Subcutaneous abdominal adipose tissue (tissue), 5 donors: ENCODE measurements at regions not wholly inside any gene's neighbourhood (a gene's known extent, or its start where the extent isn't known, plus 50 kb on each side); places are given as distances from the start of the nearest gene placed in this dataset.

Experiments
- H3K27ac ChIP-seq: one replicate; pipeline ENCODE4 v1.7.0; 2013; ENCODE audit warnings: low read depth, mild to moderate bottlenecking, inconsistent platforms, low read length, moderate library complexity
- H3K27me3 ChIP-seq, 5 donors: one replicate each; pipeline ENCODE4 v1.7.0; 2013; ENCODE audit warnings: low read length in 5 of 5, inconsistent platforms in 1 of 5; ENCODE audit not compliant: control insufficient read depth in 5 of 5, insufficient read depth in 4 of 5
- H3K36me3 ChIP-seq, 5 donors: one replicate each; pipeline ENCODE4 v1.7.0; 2013; ENCODE audit warnings: low read length in 5 of 5; ENCODE audit not compliant: control insufficient read depth in 5 of 5, insufficient read depth in 5 of 5
- H3K4me1 ChIP-seq, 5 donors: one replicate each; pipeline ENCODE4 v1.7.0; 2013; ENCODE audit warnings: low read length in 5 of 5, mild to moderate bottlenecking in 3 of 5, moderate library complexity in 1 of 5; ENCODE audit not compliant: control insufficient read depth in 5 of 5, insufficient read depth in 5 of 5
- H3K4me3 ChIP-seq, 5 donors: one replicate each; pipeline ENCODE4 v1.7.0; 2013; ENCODE audit warnings: low read length in 5 of 5, low read depth in 1 of 5
- H3K9ac ChIP-seq, 5 donors: one replicate each; pipeline ENCODE4 v1.7.0; 2013; ENCODE audit warnings: low read length in 5 of 5, mild to moderate bottlenecking in 4 of 5, moderate library complexity in 3 of 5
- H3K9me3 ChIP-seq, 5 donors: one replicate each; pipeline ENCODE4 v1.7.0; 2013; ENCODE audit warnings: low read length in 5 of 5; ENCODE audit not compliant: control insufficient read depth in 5 of 5
- donor health status: healthy.
- donor health status: healthy.
- donor health status: healthy.
- donor health status: healthy.
- donor health status: healthy.

GRCh38 chr16:55046513-55046912, 115.8 kb downstream of the IRX5 start:
- H3K27me3 ChIP-seq = peaks cover 0 to 12% (median 9%) of the 10 kb centered on the region in 5 donors
- no peaks in the 10 kb centered on the region for H3K36me3 ChIP-seq
- no peaks in the 10 kb centered on the region for H3K9me3 ChIP-seq
- H3K4me1 ChIP-seq = no peaks in the 10 kb centered on the region
- H3K4me3 ChIP-seq = no peak overlapping the region
- H3K9ac ChIP-seq = no peak overlapping the region
- H3K27ac ChIP-seq = no peak overlapping the region

- Histone ChIP-seq H3K36me3 (no peaks in the 10 kb centered on the region), H3K27ac (no peak overlapping the region), H3K9me3 (no peaks in the 10 kb centered on the region), H3K9ac (no peak overlapping the region), H3K4me1 (no peaks in the 10 kb centered on the region), H3K4me3 (no peak overlapping the region), H3K27me3 (peaks cover 0 to 12% (median 9%) of the 10 kb centered on the region in 5 donors)
Measured at GRCh38 chr16:55046916-55047315, 116.3 kb downstream of the IRX5 start.

- no peak overlapping the region for H3K27ac ChIP-seq
- no peak overlapping the region for H3K9ac ChIP-seq
- no peaks in the 10 kb centered on the region for H3K4me1 ChIP-seq
- peaks cover 0 to 12% (median 9%) of the 10 kb centered on the region in 5 donors for H3K27me3 ChIP-seq
- no peaks in the 10 kb centered on the region for H3K9me3 ChIP-seq
- no peaks in the 10 kb centered on the region for H3K36me3 ChIP-seq
- H3K4me3 ChIP-seq = no peak overlapping the region
Measured at GRCh38 chr16:55047331-55047730, 116.7 kb downstream of the IRX5 start.

- no peaks in the 10 kb centered on the region for H3K9me3 ChIP-seq
- H3K36me3 ChIP-seq = no peaks in the 10 kb centered on the region
- no peak overlapping the region for H3K9ac ChIP-seq
- no peak overlapping the region for H3K4me3 ChIP-seq
- H3K27me3 ChIP-seq = peaks cover 0 to 12% (median 9%) of the 10 kb centered on the region in 5 donors
- no peak overlapping the region for H3K27ac ChIP-seq
- no peaks in the 10 kb centered on the region for H3K4me1 ChIP-seq
Measured at GRCh38 chr16:55047903-55048497, 117.3 kb downstream of the IRX5 start.

GRCh38 chr16:55048745-55049144, 118.1 kb downstream of the IRX5 start:
- H3K4me3 ChIP-seq = no peak overlapping the region
- peaks cover 0 to 7% (median 4%) of the 10 kb centered on the region in 5 donors for H3K27me3 ChIP-seq
- H3K36me3 ChIP-seq = no peaks in the 10 kb centered on the region
- H3K27ac ChIP-seq = no peak overlapping the region
- H3K9ac ChIP-seq = no peak overlapping the region
- no peaks in the 10 kb centered on the region for H3K4me1 ChIP-seq
- H3K9me3 ChIP-seq = no peaks in the 10 kb centered on the region

- Histone ChIP-seq H3K36me3 (no peaks in the 10 kb centered on the region), H3K4me3 (no peak overlapping the region), H3K4me1 (peaks cover 0 to 7% (median 5%) of the 10 kb centered on the region in 5 donors), H3K27ac (no peak overlapping the region), H3K9ac (no peak overlapping the region), H3K27me3 (peaks cover 5 to 14% (median 13%) of the 10 kb centered on the region in 5 donors), H3K9me3 (peaks cover 0 to 9% (median 5%) of the 10 kb centered on the region in 5 donors)
Measured at GRCh38 chr16:55051571-55052347, 121.1 kb downstream of the IRX5 start.

GRCh38 chr16:55052348-55052734, 121.7 kb downstream of the IRX5 start:
- H3K36me3 ChIP-seq = no peaks in the 10 kb centered on the region
- peaks cover 5 to 18% (median 15%) of the 10 kb centered on the region in 5 donors for H3K27me3 ChIP-seq
- H3K4me1 ChIP-seq = peaks cover 0 to 12% (median 7%) of the 10 kb centered on the region in 5 donors
- no peak overlapping the region for H3K9ac ChIP-seq
- H3K4me3 ChIP-seq = no peak overlapping the region
- no peak overlapping the region for H3K27ac ChIP-seq
- H3K9me3 ChIP-seq = peaks cover 0 to 9% (median 5%) of the 10 kb centered on the region in 5 donors

GRCh38 chr16:55052741-55053415, 122.2 kb downstream of the IRX5 start:
- Histone ChIP-seq H3K9me3 (peaks cover 0 to 9% (median 5%) of the 10 kb centered on the region in 5 donors), H3K4me3 (no peak overlapping the region), H3K4me1 (peaks cover 0 to 12% (median 7%) of the 10 kb centered on the region in 5 donors), H3K27me3 (peaks cover 5 to 23% (median 21%) of the 10 kb centered on the region in 5 donors), H3K27ac (no peak overlapping the region), H3K36me3 (no peaks in the 10 kb centered on the region), H3K9ac (no peak overlapping the region)

GRCh38 chr16:55055262-55055661, 124.6 kb downstream of the IRX5 start:
- H3K4me1 ChIP-seq = peaks cover 0 to 12% (median 7%) of the 10 kb centered on the region in 5 donors

More at GRCh38 chr16:55055262-55055661, 124.6 kb downstream of the IRX5 start:
- H3K27me3 ChIP-seq = peaks cover 9 to 34% (median 27%) of the 10 kb centered on the region in 5 donors
- H3K9me3 ChIP-seq = peaks cover 0 to 9% (median 5%) of the 10 kb centered on the region in 5 donors
- H3K27ac ChIP-seq = no peak overlapping the region
- H3K36me3 ChIP-seq = no peaks in the 10 kb centered on the region
- H3K4me3 ChIP-seq = no peak overlapping the region
- H3K9ac ChIP-seq = no peak overlapping the region
